ENCODE measurements at regions not wholly inside any gene's neighbourhood (a gene's known extent, or its start where the extent isn't known, plus 50 kb on each side); places are given as distances from the start of the nearest gene placed in this dataset.
A peak's percentile ranks its signal among the peaks of the same experiment; 100 is the strongest.

GRCh38 chr12:9334964-9335363 lies 126.8 kb upstream of the PZP start:
- TF ChIP-seq EZH2 (IDR thresholded peaks at IDR 0.05; ENCODE audit: borderline replicate concordance), result no peak
- TF ChIP-seq EZH2phosphoT487 (IDR thresholded peaks at IDR 0.05; ENCODE audit: low read depth, severe bottlenecking, unreplicated experiment), result no peak
- no peak for TF ChIP-seq CTCF (IDR thresholded peaks at IDR 0.05; ENCODE audit: poor library complexity)
- H3K4me1 ChIP-seq (ENCODE audit: insufficient read depth), result peaks cover 19% of the 10 kb centered on the region
- WGBS (ENCODE audit: low lambda C conversion rate, missing lambda C conversion rate), result 79% methylated on average over 5 of the region's 5 CpGs

GRCh38 chr12:9334041-9334692 lies 126.0 kb upstream of the PZP start:
- no peaks in the 10 kb centered on the region for H3K27me3 ChIP-seq
- no peaks in the 10 kb centered on the region for H3K9me2 ChIP-seq (replicated peaks; ENCODE audit: insufficient read depth)
- peaks cover 3% of the 10 kb centered on the region for H3K9me3 ChIP-seq (ENCODE audit: low read depth)
- H3K4me3 ChIP-seq, result no peak overlapping the region
- TF ChIP-seq EZH2 (IDR thresholded peaks at IDR 0.05; ENCODE audit: borderline replicate concordance), result no peak
- TF ChIP-seq CTCF (IDR thresholded peaks at IDR 0.05; ENCODE audit: poor library complexity), result no peak
- no peak for TF ChIP-seq EZH2phosphoT487 (IDR thresholded peaks at IDR 0.05; ENCODE audit: low read depth, severe bottlenecking, unreplicated experiment)
- H3K4me1 ChIP-seq (ENCODE audit: insufficient read depth), result peaks cover 19% of the 10 kb centered on the region
- peak overlapping the region; percentile 85 for H3K27ac ChIP-seq
- DNase-seq (ENCODE audit: low spot score), result peak; percentile 51
- no peaks in the 10 kb centered on the region for H4K20me1 ChIP-seq (ENCODE audit: insufficient read depth, poor library complexity, severe bottlenecking)
- 68% methylated on average over 12 of the region's 12 CpGs for WGBS (ENCODE audit: low lambda C conversion rate, missing lambda C conversion rate)
- no peak overlapping the region for H2AFZ ChIP-seq
- H3K79me2 ChIP-seq, result no peaks in the 10 kb centered on the region
- no peak overlapping the region for H3K4me2 ChIP-seq
- no peaks in the 10 kb centered on the region for H3K36me3 ChIP-seq (replicated peaks; ENCODE audit: insufficient read depth, low read depth)

More at GRCh38 chr12:9334964-9335363, 126.8 kb upstream of the PZP start:
- no peaks in the 10 kb centered on the region for H3K36me3 ChIP-seq (replicated peaks; ENCODE audit: insufficient read depth, low read depth)
- DNase-seq (ENCODE audit: low spot score), result no peak
- H3K4me2 ChIP-seq, result no peak overlapping the region
- H3K9me3 ChIP-seq (ENCODE audit: low read depth), result peaks cover 3% of the 10 kb centered on the region
- no peak overlapping the region for H2AFZ ChIP-seq
- no peak overlapping the region for H3K4me3 ChIP-seq
- H3K27ac ChIP-seq, result peak overlapping the region; percentile 85
- H3K27me3 ChIP-seq, result no peaks in the 10 kb centered on the region
- no peaks in the 10 kb centered on the region for H3K9me2 ChIP-seq (replicated peaks; ENCODE audit: insufficient read depth)
- H3K79me2 ChIP-seq, result no peaks in the 10 kb centered on the region
- H4K20me1 ChIP-seq (ENCODE audit: insufficient read depth, poor library complexity, severe bottlenecking), result no peaks in the 10 kb centered on the region

GRCh38 chr12:9333161-9333560 lies 125.0 kb upstream of the PZP start:
- Histone ChIP-seq H2AFZ (no peak overlapping the region), H3K9me3 (ENCODE audit: low read depth) (peaks cover 3% of the 10 kb centered on the region), H3K36me3 (replicated peaks; ENCODE audit: insufficient read depth, low read depth) (no peaks in the 10 kb centered on the region), H3K9me2 (replicated peaks; ENCODE audit: insufficient read depth) (no peaks in the 10 kb centered on the region), H4K20me1 (ENCODE audit: insufficient read depth, poor library complexity, severe bottlenecking) (no peaks in the 10 kb centered on the region), H3K27ac (peak overlapping the region; percentile 85), H3K27me3 (no peaks in the 10 kb centered on the region), H3K4me3 (no peak overlapping the region), H3K4me2 (no peak overlapping the region), H3K79me2 (no peaks in the 10 kb centered on the region), H3K4me1 (ENCODE audit: insufficient read depth) (peaks cover 19% of the 10 kb centered on the region)
- no peak for DNase-seq (ENCODE audit: low spot score)
- 91% methylated on average over 4 of the region's 4 CpGs for WGBS (ENCODE audit: low lambda C conversion rate, missing lambda C conversion rate)
- TF ChIP-seq EZH2phosphoT487 (IDR thresholded peaks at IDR 0.05; ENCODE audit: low read depth, severe bottlenecking, unreplicated experiment) (no peak), EZH2 (IDR thresholded peaks at IDR 0.05; ENCODE audit: borderline replicate concordance) (no peak), CTCF (IDR thresholded peaks at IDR 0.05; ENCODE audit: poor library complexity) (no peak)
